ENCODE measurements at regions not wholly inside any gene's neighbourhood (a gene's known extent, or its start where the extent isn't known, plus 50 kb on each side); places are given as distances from the start of the nearest gene placed in this dataset.

- DNase-seq (ENCODE audit: low read depth) = no peak
These were observed 158.8 kb upstream of the SP8 start for GRCh38 chr7:20945451-20945850.

GRCh38 chr7:20952916-20953315 lies 166.2 kb upstream of the SP8 start:
- no peak for DNase-seq (ENCODE audit: low read depth)

- DNase-seq (ENCODE audit: low read depth) = no peak
These were observed 168.3 kb upstream of the SP8 start for GRCh38 chr7:20954711-20955619.

- no peak for DNase-seq (ENCODE audit: low read depth)
These were observed 171.9 kb upstream of the SP8 start for GRCh38 chr7:20958572-20958971.

GRCh38 chr7:20959281-20959680 lies 172.6 kb upstream of the SP8 start:
- no peak for DNase-seq (ENCODE audit: low read depth)

GRCh38 chr7:20963556-20964280 lies 177.0 kb upstream of the SP8 start:
- DNase-seq (ENCODE audit: low read depth) = no peak

GRCh38 chr7:20964281-20964918 lies 177.7 kb upstream of the SP8 start:
- DNase-seq (ENCODE audit: low read depth) = no peak

- DNase-seq (ENCODE audit: low read depth) = no peak
These were observed 184.5 kb upstream of the SP8 start for GRCh38 chr7:20971219-20971618.

GRCh38 chr7:20980232-20980631 lies 193.5 kb upstream of the SP8 start:
- DNase-seq (ENCODE audit: low read depth) = no peak

- no peak for DNase-seq (ENCODE audit: low read depth)
These were observed 194.1 kb upstream of the SP8 start for GRCh38 chr7:20980668-20981264.

GRCh38 chr7:20988340-20988739 lies 201.7 kb upstream of the SP8 start:
- DNase-seq (ENCODE audit: low read depth) = no peak

- no peak for DNase-seq (ENCODE audit: low read depth)
These were observed 204.9 kb upstream of the SP8 start for GRCh38 chr7:20991544-20991943.

GRCh38 chr7:20993693-20994092 lies 207.0 kb upstream of the SP8 start:
- no peak for DNase-seq (ENCODE audit: low read depth)

- DNase-seq (ENCODE audit: low read depth) = no peak
These were observed 211.6 kb upstream of the SP8 start for GRCh38 chr7:20998309-20998708.

- no peak for DNase-seq (ENCODE audit: low read depth)
These were observed 224.5 kb upstream of the SP8 start for GRCh38 chr7:21011153-21011552.

GRCh38 chr7:21013765-21014539 lies 227.3 kb upstream of the SP8 start:
- no peak for DNase-seq (ENCODE audit: low read depth)

- DNase-seq (ENCODE audit: low read depth) = no peak
These were observed 234.0 kb upstream of the SP8 start for GRCh38 chr7:21020667-21021066.

GRCh38 chr7:21023841-21024484 lies 237.3 kb upstream of the SP8 start:
- DNase-seq (ENCODE audit: low read depth) = no peak

GRCh38 chr7:21024485-21024867 lies 237.8 kb upstream of the SP8 start:
- no peak for DNase-seq (ENCODE audit: low read depth)

- no peak for DNase-seq (ENCODE audit: low read depth)
These were observed 241.5 kb upstream of the SP8 start for GRCh38 chr7:21028186-21028585.

GRCh38 chr7:21028599-21028998 lies 241.9 kb upstream of the SP8 start:
- DNase-seq (ENCODE audit: low read depth) = no peak
